DND-41 (cell line): ENCODE measurements at regions not wholly inside any gene's neighbourhood (a gene's known extent, or its start where the extent isn't known, plus 50 kb on each side); places are given as distances from the start of the nearest gene placed in this dataset.

Experiments
- EZH2 ChIP-seq: IDR thresholded peaks from 3 replicates; pipeline ENCODE4 v1.6.1; 2012; ENCODE audit warnings: borderline replicate concordance, low read depth, mild to moderate bottlenecking, moderate library complexity, low read length, inconsistent platforms; ENCODE audit not compliant: severe bottlenecking
- TF ChIP-seq, protein P1 (sequence below): IDR thresholded peaks from 2 replicates; pipeline ENCODE4 v1.5.1; 2012; ENCODE audit warnings: borderline replicate concordance, low read length, moderate library complexity, mild to moderate bottlenecking; ENCODE audit not compliant: poor library complexity, severe bottlenecking; ENCODE audit errors: extremely low read depth

DNA sequence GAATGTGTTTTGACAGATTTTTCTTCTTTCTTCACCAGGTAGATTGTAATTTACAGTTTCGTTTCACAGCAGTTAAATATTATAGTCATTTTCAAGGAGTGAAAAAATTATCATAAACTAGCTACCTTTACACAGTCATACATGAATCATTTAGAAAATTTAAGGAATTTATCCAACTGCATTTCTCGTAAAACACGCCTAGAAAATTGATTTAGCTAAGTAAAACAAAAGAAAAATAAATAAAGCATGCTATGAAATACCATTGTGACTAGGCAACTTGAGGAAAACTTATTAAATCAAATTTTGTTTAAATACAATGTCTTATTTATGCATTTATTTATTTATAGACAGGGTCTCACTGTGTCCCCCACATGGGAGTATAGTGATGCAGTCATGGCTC, 109.9 kb upstream of the EMB start:
- TF ChIP-seq, protein P1, sequence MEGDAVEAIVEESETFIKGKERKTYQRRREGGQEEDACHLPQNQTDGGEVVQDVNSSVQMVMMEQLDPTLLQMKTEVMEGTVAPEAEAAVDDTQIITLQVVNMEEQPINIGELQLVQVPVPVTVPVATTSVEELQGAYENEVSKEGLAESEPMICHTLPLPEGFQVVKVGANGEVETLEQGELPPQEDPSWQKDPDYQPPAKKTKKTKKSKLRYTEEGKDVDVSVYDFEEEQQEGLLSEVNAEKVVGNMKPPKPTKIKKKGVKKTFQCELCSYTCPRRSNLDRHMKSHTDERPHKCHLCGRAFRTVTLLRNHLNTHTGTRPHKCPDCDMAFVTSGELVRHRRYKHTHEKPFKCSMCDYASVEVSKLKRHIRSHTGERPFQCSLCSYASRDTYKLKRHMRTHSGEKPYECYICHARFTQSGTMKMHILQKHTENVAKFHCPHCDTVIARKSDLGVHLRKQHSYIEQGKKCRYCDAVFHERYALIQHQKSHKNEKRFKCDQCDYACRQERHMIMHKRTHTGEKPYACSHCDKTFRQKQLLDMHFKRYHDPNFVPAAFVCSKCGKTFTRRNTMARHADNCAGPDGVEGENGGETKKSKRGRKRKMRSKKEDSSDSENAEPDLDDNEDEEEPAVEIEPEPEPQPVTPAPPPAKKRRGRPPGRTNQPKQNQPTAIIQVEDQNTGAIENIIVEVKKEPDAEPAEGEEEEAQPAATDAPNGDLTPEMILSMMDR, result no peak
- TF ChIP-seq EZH2, result no peak
